GM21619 (cell line): ENCODE measurements at regions not wholly inside any gene's neighbourhood (a gene's known extent, or its start where the extent isn't known, plus 50 kb on each side); places are given as distances from the start of the nearest gene placed in this dataset.

Experiments used
- ATAC-seq: cut with Tn5 transposase; IDR thresholded peaks from one replicate; pipeline ENCODE4 v1.9.1; 2021; ENCODE audit not compliant: unreplicated experiment

DNA sequence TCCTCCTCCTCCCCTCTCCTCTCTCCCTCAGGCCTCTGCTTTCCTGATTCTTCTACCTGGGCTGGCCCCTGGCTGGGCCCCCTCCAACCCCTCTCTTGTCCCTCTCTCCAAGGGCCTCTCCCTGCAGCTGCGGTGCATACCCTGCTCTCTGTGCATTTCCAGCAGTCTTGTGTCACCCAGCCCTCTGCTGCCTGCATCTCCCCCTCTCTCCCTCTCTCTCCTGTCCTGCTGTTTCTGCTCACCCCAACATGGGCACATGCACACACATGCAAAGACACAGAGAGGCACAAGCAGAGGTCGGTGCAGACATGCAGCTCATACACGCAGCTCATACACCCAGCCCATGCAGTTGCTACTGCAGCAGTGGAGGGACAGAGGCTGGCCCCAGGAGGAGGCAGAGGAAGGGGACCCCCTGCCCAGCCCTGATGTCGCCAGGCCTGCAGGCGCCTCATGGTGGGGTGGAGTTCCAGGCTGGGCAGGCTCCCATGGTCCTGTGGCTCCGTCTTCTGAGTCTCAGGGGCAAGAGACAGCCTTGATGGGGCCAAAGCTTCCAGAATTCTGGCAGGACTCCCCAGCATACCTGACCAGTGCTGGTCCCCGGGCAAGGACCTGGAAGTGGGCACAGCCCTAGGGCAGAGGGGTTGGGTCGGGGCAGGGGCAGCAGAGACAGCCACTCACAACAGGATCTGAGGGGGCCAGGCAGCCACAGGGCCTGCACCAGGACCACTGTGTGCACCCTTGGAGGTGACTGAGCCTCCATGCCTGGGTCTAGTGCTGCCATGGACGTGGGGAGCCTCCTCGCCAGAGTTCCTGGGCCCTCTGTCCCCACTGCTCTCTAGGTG is 216.9 kb downstream of the C9orf50 start:
- no peak for ATAC-seq

DNA sequence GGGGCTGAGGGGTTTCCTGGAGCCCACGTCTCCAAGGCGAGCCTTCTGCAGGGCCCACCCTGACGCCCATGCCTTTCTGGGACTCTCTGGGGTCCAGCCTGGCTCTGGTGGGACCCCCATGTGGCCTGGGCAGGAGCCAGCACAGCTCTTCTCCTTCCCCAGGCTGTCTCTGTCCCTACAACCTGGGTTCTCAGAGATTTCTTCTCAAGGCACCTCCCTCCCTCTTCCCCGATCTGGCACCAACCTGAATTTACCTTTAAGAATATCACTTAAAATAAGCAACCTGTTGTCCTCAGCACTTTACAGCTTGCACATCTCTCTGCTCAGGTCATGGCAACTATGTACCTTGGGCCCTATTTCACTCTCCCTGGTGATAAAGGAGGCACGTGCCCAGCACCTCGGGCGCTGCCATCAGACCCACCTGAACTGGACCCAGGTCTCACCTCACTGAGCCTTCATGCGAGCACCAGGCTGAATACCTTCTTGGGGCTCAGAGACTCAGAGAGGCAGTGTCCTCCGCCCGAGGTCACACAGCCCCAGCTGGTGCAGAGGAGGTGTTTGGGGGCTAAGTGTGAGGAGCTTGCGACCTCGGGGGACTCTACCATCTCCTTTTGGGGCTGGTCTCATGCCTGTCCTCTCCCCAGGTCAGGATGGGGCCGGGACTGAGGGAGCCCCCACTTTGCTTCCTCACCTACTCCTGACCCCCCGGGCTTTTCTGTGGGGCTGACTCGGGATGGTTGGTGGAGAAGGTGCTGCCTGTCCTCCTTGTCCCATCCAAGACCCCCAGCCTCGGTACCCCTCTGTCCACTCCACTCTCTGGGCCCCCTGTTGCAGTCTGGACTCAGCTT is 217.7 kb downstream of the C9orf50 start:
- no peak for ATAC-seq

DNA sequence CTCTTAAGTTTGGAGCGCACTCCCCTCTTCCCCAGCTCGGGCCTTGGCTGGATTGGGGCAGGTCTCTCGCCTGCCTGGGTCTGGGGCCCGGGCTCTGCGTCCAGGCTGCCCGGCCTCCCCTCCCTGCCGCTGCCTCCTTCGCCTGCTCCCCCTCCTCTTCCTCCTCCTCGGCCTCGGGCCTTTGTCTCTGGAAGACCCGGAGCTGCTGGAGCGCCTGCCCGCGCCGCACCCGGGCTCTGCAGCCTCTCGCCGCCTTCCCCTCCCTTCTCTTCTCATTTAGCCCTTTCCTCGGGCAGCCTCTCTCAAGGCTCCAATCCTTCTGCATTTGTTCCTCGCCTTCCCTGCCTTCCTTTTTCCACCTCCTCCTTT is 218.5 kb downstream of the C9orf50 start:
- no peak for ATAC-seq

DNA sequence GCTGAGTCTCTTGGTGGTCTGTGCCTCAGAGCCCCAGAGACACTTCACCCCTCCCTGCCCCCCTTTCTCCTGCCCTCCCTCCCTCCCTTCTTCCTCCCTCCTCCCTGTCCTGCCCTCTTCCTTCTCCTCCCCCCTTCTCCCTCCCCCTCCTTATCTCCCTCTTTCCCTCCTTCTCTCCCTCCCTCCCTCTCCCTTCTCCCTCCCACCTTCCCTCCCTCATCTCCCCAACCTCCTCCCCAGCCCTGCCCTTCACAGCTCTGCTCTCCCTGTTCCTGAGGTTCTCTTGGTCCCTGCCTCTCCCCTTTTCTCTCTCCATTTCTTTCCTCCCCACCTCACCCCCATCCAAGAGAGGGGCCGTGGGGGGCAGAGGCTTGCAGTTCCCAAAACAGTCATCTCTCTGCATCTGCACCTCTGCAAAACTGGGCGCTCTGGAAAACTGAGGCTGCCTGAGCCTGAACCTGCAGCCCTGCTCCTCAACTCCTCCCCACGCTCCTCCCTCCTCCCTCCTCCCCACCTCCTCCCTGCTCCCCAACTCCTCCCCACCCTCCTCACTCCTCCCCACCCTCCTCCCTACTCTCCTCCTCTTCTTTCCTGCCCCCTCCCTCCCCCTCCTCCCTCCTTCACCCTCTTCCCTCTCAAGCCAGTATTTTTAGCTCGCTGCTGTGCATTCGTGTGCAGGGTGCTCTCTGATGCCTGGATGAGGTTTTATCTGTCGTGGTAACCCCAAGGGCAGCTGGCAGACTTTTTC is 219.1 kb downstream of the C9orf50 start:
- no peak for ATAC-seq

DNA sequence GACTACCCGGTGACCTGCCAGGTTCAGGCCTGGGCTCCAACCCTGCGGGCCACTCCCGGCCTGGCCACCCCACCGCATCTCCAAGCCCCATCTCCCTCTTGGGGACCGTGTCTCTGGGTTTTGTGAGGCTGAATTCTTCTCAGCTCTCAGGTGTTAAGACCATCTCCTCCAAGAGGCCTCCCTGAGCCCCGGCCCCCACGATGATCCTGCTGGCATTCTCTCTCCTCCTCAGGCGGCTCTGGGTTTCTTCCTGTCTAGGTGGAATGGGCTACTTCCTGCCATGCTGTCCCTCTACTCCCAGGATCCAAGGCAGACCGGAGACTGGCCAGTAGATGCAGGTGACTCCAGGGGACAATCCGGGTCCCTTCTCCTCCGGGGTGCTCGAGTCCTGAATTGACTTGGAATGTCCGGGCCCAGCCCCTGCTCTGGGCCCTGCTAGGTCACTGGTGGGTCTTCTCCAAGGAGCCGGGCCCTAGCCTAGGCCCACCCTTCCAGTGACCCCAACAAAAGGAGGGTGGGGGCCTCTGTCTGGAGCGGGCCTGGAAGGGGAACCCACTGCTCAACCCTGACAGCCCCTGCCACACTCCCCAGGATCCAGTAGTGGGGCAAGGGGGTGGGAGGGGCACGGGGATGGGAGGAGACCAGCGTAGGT is 219.8 kb downstream of the C9orf50 start:
- ATAC-seq: no peak

DNA sequence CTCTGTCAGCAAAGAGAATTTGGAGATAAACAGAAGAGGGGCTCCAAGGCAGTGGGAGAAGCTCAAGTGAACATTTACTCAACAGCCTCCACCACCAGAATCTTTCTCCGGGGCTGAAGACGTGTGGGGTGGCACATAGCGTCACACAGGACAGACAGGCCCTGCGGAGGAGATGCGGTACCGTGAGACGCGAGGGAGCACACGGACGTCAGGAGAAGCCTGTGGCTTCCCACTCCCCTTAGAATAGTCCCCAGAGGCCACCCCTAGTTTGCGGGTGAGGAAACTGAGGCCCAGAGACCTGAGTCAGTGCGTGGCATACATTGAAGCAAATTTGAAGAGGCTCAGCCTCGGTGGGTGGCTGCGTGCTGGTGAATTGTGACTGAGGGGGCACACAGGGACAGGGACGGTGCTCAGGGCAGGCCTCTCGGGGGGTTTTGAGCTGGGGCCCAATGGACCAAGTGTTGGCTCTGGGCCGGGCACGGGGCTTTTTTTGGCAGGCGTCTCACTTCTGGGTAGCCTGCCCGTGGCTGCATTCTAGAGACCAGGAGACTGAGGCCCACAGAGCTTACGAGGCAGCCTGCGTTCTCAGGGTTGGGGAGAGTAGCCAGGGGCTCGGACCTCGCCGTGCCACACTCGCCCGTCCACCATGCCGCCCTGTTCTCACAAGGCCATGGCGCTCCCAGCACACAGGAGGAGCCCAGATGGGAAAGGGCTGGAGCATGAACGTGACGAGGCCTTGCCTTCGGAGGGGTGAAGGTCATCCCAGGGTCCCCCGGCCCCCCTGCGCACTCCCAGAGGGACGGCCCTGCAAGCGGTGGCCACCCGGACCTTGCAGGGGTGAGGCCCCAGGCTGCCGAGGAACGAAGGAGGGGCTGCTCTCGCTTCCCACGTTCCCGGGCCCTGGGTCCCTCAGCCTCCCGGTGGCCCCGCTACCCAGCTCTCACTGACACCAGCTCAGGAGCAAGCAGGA is 220.6 kb downstream of the C9orf50 start:
- ATAC-seq: no peak

DNA sequence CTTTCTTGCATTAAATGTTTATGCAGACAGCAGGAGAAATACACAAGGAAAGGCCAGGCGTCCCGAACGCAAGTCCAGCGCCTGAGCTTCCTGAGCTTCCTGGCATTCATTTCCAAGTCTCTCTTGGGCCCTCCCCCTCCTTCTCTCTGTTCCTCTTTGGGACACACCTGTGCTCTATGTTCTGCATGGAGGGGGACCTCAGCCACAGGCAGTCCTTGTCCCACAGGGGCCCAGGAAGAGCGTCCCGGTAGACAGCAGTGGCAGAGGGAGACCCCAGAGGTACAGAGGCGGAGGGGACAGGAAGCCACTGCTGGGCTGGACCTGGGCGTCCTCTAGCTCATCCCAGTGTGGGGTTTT is 221.3 kb downstream of the C9orf50 start:
- ATAC-seq: no peak

DNA sequence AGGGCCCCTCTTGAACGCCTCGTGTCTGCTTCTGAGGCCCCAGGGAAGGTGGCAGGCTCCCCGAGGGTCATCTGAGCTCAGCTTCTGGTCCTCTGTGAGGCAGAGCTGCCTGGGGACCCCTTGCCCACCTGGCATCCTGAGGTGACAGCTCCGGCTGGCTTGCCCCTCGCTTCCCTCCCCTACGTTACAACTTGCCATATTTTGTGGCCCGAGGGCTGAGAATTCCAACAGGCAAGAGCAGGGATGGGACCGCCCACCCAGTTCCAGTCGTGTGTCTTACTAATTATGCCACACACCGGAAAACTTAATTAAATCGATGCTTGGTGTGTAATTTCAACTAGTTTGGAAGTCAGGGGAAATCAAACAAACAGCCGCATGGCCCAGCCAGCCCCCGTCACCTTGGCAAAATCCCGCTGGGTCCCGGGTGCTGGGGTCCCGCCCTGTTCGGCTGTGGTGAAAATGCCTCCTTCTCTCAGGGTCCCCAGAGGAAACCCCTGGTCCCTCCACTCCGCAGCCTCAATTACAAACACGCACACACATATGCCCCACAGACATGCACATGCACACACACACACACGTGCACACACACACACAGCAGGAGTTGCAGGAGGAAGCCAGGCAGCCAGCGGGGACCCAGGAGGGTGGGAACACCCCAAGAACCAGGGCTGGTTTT is 221.0 kb upstream of the IER5L start:
- no peak for ATAC-seq

DNA sequence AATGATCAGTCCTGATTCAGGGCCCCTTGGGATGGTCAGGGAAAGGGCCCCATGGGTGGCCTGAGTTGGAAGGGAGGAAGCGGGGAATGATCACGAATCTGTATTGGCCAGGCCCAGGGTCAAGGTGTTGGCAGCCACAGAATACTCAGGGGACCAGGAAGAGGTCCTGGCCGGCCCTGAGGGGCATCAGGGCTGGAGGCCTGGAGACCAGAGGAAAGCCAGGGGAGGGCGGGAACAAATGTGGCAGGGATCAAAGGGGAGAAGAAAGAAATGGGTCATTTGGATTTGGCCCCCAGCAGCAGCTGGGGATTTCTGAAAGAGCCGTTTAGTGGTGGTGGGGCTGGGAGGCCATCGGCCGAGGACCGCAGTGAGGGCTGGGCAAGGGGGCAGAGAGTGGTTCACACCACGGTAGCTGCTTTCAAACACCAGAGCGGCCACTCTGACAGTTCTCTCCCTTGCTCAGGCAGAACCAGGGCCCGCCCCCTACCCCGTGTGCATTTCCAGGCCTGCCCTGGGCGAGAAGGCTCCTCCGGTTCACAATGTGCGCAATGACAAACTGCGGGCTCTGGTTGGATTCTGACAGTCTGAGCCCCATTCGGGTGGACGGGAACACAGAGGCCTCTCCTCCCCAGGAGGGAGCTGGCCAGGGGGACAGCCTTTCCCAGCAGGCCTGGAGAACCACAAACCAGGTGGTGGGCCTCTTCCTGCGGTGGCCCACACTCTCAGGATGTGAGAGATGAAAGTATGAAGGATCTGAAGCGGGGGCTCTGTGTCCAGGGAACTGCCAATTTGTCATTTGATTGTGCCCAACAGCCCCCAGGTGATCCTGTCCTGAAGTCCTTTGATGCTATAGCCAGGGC is 220.3 kb upstream of the IER5L start:
- no peak for ATAC-seq

DNA sequence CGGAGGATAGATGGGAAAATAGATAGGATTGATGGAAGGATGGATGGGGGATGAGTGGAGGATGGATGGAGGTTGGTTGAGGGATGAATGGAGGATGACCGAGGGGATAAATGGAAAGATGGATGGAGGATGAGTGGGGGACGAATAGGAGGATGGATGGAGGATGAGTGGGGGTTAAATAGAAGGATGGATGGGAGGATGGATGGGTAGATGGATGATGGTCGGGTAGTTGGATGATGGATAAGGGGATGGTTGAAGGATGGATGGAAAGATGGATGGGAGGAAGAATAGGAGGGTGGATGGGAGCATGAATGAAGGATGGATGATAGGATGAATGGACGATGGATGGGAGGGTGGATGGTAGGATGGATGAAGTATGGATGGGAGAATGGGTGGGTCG is 219.3 kb upstream of the IER5L start:
- ATAC-seq: no peak

DNA sequence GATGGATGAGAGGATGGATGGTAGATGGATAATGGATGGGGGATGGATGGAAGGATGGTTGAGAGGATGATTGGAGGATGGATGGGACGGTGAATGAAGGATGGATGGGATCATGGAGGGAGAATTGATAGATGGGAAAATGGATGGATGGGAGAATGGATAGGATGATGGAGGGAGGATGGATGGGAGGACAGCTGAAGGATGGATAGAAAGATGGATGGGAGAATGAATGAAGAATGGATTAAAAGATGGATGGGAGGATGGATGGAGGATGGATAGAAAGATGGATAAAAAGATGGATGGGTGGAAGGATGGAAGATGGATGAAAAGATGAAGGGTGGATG is 218.3 kb upstream of the IER5L start:
- ATAC-seq: no peak

DNA sequence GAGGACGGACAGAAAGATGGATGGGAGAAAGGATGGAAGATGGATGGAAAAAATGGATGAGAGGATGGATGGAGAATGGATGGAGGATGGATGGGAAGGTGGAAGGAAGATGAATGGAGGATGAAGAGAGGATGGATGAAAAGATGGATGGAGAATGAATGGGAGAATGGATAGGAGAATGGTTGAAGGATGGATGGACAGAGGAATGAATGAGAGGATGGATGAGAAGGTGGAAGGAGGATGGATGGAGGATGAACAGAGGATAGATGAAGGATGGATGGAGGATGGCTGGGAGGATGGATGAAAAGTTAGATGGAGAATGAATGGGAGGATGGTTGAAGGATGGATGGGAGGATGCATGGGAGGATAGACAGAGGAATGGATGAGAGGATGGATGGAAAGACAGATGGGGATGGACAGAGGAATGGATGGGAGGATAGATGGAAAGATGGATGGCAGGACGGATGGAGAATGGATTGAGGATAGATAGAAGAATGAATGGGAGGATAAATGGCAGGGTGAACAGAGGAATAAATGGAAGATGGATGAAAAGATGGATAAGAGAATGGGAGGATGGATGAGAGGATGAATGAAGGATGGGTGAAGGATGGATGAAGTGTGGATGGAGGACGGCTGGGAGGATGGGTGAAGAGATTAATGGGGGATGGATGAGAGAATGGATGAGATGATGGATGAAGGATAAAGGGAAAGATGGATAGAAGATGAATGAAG is 217.7 kb upstream of the IER5L start:
- no peak for ATAC-seq

DNA sequence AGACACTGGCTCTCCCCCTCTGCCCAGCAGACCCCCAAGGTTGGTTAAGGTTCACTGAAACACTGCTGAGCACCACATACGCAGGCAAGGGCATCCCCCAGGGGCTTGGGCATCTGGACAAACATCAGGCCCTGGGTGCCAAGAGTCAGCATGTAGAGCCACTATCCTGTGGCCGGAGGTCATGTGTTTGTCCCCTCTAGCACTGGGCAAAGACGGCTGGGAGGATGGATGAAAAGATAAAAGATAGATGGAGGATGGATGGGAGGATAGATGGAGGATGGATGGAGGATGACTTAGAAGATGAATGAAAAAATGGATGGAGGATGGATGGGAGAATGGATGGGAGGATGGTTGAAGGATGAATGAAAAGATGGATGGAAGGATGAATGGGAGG is 216.8 kb upstream of the IER5L start:
- ATAC-seq: no peak

DNA sequence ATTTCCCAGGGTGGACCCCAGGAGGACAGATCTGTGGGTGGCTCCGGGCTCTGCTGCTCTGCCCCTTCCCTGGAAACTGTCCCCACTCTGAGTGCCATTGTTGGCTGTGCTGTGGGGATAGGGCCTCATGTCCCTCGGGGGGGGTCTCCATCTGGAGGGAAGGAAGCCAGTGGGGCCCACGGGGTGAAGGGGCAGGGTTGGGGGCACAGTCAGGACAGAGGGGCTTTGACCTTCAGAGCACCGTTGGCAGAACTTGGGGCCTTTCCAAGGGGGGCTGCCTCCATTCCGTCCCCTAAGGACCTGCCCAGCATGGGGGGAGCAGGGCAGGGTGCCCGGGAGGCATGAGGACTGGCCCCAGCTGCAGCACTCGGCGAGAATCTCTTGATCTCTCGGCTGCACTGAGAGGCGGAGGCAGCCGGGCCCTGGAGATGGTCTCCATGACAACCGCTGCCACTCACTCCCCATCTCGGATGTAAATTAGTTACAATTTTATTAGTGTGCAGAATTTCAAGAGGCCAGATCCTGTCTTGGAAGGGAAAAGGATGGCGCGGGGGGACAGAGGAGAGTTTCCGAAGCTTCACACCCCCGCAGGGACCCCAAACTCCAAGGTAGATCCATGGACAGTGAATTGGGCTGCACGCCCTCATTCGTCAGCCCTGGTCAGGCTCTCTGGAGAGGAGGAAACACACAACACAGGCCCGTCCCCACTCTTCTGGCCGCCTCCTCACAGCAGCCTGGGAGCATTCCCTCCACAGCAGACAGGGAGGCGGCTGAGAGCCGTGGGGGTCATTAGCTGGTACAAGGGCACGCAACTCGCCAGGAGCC is 216.2 kb upstream of the IER5L start:
- ATAC-seq: no peak

DNA sequence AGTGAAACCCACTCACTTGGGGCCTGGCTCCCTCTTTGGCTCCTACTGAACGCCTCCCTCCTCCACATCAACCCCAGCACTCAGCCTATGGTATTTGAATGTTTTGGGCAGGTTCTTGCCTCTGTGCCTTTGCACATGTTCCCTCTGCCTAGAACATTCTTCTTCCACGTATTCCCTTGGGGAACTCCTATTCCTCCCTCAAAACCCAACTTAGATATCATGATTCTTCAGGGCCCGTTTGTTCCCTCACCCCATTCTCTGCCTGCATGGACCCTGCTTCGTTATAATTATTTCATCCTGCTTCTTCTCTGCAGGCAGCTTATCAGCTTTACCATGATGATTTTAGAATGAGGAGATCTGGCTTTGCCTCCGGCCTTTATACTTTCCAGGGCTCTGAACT is 215.0 kb upstream of the IER5L start:
- no peak for ATAC-seq

DNA sequence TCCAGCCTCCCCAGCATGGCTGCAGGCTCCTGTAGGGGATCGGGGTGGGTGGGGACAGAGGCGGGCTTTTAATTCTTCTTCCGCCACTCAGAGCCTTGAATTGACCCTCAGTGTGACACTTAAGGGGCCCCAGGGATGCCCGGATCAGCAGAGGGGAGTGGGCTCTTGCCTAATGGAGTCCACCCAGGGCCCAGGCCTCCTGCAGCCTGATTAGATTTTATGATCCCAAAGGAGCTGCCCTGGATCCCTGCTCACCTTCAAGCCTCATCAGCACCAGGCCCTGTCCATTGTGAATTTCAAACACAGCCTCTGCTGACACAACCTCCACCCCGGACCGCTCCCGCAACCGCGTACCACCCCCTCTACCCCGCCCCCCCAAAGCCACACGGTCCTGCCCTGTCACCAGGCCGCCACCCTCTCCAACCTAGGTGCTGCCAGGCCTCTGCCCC is 214.1 kb upstream of the IER5L start:
- no peak for ATAC-seq

DNA sequence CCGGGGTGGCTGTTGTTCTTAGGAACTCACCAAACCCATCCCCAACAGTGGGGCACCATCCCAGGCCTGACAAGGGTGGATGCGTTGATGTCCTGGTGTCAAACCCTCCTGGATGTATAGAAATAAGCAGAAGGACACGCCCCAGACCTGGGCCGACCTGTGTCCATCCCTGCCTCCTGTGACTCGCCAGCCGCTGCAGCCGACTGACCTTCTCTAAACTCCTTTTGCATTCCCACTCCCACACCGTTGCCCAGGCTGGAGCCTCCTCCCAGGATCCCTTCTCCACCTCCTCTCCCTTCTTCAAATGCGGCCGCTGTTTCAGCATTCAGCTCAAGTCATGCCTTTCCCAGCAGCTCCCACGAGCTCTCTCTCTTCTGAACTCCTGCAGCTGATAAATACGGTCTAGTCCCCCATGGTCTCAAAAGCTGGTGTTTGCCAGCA is 213.2 kb upstream of the IER5L start:
- no peak for ATAC-seq
